OCI-LY7 (cell line): ENCODE measurements at regions not wholly inside any gene's neighbourhood (a gene's known extent, or its start where the extent isn't known, plus 50 kb on each side); places are given as distances from the start of the nearest gene placed in this dataset.

ENCODE experiments used
- BruUV-seq: library from RNA; stranded (reverse); fragments of 400-500 nt; replicated peaks from 2 replicates; lab custom pipeline; 2021; lab: Mats Ljungman, UMichigan
- CTCF ChIA-PET: fragments of 300-600 bp; sonication (Branson Sonifier 250); formaldehyde crosslinking; loops from one replicate; lab custom pipeline; 2022; ENCODE audit warnings: antibody characterized with exemption; ENCODE audit not compliant: unreplicated experiment; lab: Charles Lee
- POLR2A ChIA-PET: fragments of 300-600 bp; sonication (Branson Sonifier 250); formaldehyde crosslinking; loops from one replicate; lab custom pipeline; 2022; ENCODE audit warnings: antibody characterized with exemption; lab: Charles Lee
- DNase-seq: peaks from one replicate; pipeline ENCODE4 v3.0.0-alpha.2; 2015; ENCODE audit warnings: low spot score
- H2AFZ ChIP-seq: fragments of 200-600 bp; sonication (generic), shearing (Covaris generic); 2 replicates; pipeline ENCODE4 v1.6.1; 2014; ENCODE audit warnings: mild to moderate bottlenecking, antibody characterized with exemption, low read length, moderate library complexity
- H3K27ac ChIP-seq: fragments of 200-600 bp; sonication (generic); 2 replicates; pipeline ENCODE4 v1.5.1; 2014; ENCODE audit warnings: mixed run types, low read depth, mild to moderate bottlenecking, moderate library complexity, low read length, inconsistent platforms; ENCODE audit not compliant: poor library complexity, severe bottlenecking
- H3K36me3 ChIP-seq: fragments of 200-600 bp; sonication (generic); 2 replicates; pipeline ENCODE4 v1.6.1; 2014; ENCODE audit warnings: mild to moderate bottlenecking, antibody characterized with exemption, low read length, moderate library complexity, mixed read lengths; ENCODE audit not compliant: insufficient read depth
- H3K4me1 ChIP-seq: fragments of 200-600 bp; sonication (generic); 2 replicates; pipeline ENCODE4 v1.5.1; 2014; ENCODE audit warnings: mild to moderate bottlenecking, low read length; ENCODE audit not compliant: insufficient read depth, poor library complexity, severe bottlenecking
- H3K4me2 ChIP-seq: fragments of 200-600 bp; sonication (generic); 2 replicates; pipeline ENCODE4 v1.6.1; 2014; ENCODE audit warnings: mild to moderate bottlenecking, low read length
- H3K4me3 ChIP-seq: fragments of 200-600 bp; sonication (generic); 2 replicates; pipeline ENCODE4 v1.5.1; 2014; ENCODE audit warnings: mild to moderate bottlenecking, low read depth, low read length; ENCODE audit not compliant: poor library complexity, severe bottlenecking
- H3K79me2 ChIP-seq: fragments of 200-600 bp; sonication (generic); 2 replicates; pipeline ENCODE4 v1.6.1; 2016; ENCODE audit warnings: low read depth, mild to moderate bottlenecking, low read length, moderate library complexity, mixed read lengths; ENCODE audit not compliant: insufficient read depth
- H3K9me2 ChIP-seq: fragments of 200-600 bp; sonication (generic); 2 replicates; pipeline ENCODE4 v1.6.1; 2016; ENCODE audit warnings: mild to moderate bottlenecking, low read length, mixed read lengths; ENCODE audit not compliant: insufficient read depth
- H3K9me3 ChIP-seq: fragments of 200-600 bp; sonication (generic); 2 replicates; pipeline ENCODE4 v1.6.1; 2014; ENCODE audit warnings: mild to moderate bottlenecking, mixed run types, low read length, mixed read lengths
- H4K20me1 ChIP-seq: fragments of 200-600 bp; sonication (generic); 2 replicates; pipeline ENCODE4 v1.6.1; 2014; ENCODE audit warnings: mild to moderate bottlenecking, antibody characterized with exemption, low read length, moderate library complexity, mixed read lengths; ENCODE audit not compliant: insufficient read depth
- EZH2phosphoT487 ChIP-seq: fragments of 200-600 bp; sonication (generic); IDR thresholded peaks from 2 replicates; pipeline ENCODE4 v1.6.1; 2018; ENCODE audit warnings: low read depth, borderline replicate concordance, mild to moderate bottlenecking, mixed run types, antibody characterized with exemption, low read length, moderate library complexity, mixed read lengths
- intact Hi-C: fragments of 100-400 bp; cut with micrococcal nuclease; formaldehyde crosslinking; loops from one replicate; pipeline ENCODE4 v1.10.0; 2022; ENCODE audit not compliant: unreplicated experiment
- TF ChIP-seq, protein P1 (sequence below): fragments of 200-600 bp; sonication (generic); conservative IDR thresholded peaks from 2 replicates; pipeline ENCODE4 v1.5.1; 2014; ENCODE audit warnings: mild to moderate bottlenecking, antibody characterized with exemption, low read length, moderate library complexity, mixed read lengths

DNA sequence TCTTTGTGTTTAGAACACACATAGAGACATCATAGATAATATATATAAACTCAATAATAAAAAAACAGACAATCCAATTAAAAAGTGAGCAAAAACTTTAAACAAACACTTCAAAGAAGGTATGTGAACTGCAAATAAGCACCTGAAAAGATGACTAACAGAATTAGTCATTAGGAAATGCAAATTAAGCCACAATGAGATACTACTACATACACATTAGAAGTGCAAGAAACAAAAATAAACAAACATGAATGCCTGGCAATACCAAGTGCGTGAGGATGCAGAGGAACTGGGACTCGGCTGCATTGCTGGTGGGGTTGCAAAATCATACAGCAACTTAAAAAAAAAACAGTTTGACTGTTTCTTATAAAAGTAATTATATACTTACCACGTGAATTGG is 799.0 kb downstream of the KCNJ2 start:
- Histone ChIP-seq H3K27ac (no peak overlapping the region), H3K36me3 (no peaks in the 10 kb centered on the region), H3K79me2 (no peaks in the 10 kb centered on the region), H3K9me2 (no peaks in the 10 kb centered on the region), H2AFZ (no peak overlapping the region), H3K9me3 (peaks cover 17% of the 10 kb centered on the region; the same call in 1 of the 2 replicates), H3K4me1 (no peaks in the 10 kb centered on the region), H3K4me2 (no peak overlapping the region), H4K20me1 (no peaks in the 10 kb centered on the region), H3K4me3 (no peak overlapping the region)
- no peak for TF ChIP-seq EZH2phosphoT487
- TF ChIP-seq, protein P1, sequence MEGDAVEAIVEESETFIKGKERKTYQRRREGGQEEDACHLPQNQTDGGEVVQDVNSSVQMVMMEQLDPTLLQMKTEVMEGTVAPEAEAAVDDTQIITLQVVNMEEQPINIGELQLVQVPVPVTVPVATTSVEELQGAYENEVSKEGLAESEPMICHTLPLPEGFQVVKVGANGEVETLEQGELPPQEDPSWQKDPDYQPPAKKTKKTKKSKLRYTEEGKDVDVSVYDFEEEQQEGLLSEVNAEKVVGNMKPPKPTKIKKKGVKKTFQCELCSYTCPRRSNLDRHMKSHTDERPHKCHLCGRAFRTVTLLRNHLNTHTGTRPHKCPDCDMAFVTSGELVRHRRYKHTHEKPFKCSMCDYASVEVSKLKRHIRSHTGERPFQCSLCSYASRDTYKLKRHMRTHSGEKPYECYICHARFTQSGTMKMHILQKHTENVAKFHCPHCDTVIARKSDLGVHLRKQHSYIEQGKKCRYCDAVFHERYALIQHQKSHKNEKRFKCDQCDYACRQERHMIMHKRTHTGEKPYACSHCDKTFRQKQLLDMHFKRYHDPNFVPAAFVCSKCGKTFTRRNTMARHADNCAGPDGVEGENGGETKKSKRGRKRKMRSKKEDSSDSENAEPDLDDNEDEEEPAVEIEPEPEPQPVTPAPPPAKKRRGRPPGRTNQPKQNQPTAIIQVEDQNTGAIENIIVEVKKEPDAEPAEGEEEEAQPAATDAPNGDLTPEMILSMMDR = no peak
- ChIA-PET POLR2A (no interaction called here), CTCF (no interaction called here)
- intact Hi-C loops = no loop called here
- no TSS peak for BruUV-seq
- DNase-seq = no peak

DNA sequence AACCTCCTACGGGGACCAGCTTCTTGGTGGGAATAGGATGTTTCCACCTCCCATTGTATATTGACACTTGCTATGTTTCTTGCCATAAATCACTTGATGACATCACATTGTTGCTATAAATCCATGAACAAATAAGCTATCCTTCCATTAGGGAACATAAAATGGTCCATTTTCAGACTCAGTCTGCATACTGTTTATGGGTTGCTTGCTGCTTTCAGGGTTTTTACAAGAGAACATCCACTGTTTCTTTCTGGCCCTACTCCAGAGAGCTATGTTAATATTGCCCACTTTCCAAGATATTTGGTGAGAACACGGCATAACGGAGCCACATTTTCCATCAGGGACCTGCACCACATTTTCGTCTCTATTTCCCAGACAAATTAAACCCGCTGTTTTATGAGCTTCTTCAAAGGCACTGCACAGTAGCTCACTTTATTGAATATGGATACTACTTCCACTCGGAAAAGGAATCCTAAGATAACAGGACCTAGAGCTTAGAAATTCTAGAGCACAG is 800.2 kb downstream of the KCNJ2 start:
- no peak overlapping the region for H2AFZ ChIP-seq
- POLR2A ChIA-PET = interaction anchor here (0.5 to 0.7 kb wide), 3 partner anchors 27 to 210 kb away, joined by 3 to 4 read pairs (median 3); no protein-coding TSS in a partner anchor
- no peaks in the 10 kb centered on the region for H3K4me1 ChIP-seq
- H3K4me3 ChIP-seq = no peak overlapping the region
- no peaks in the 10 kb centered on the region for H3K36me3 ChIP-seq
- no peak for TF ChIP-seq EZH2phosphoT487
- TF ChIP-seq, protein P1 = no peak
- H3K9me2 ChIP-seq = no peaks in the 10 kb centered on the region
- H3K9me3 ChIP-seq = peaks cover 17% of the 10 kb centered on the region; the same call in 1 of the 2 replicates
- no TSS peak for BruUV-seq
- H3K4me2 ChIP-seq = no peak overlapping the region
- H3K27ac ChIP-seq = no peak overlapping the region
- H4K20me1 ChIP-seq = no peaks in the 10 kb centered on the region
- CTCF ChIA-PET = no interaction called here
- intact Hi-C loops = no loop called here
- no peak for DNase-seq
- H3K79me2 ChIP-seq = no peaks in the 10 kb centered on the region

DNA sequence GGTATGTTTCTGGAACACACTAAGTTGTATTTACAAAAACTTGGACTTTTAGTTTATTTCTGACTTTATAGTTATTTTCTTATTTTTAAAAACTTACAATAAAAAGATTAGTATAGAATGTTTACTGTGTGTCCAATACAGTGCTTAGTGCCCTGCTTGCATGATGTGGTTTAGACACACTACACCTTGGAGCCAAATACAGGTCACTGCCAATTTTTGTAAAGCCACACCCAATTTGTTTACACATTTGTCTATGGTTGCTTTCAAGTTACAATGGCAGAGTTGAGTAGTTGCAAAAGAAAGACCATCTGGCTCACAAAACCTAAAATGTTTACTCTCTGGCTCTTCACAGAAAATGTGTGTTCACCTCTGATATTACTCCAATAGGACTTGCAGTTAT is 807.1 kb downstream of the KCNJ2 start:
- Histone ChIP-seq H3K4me2 (no peak overlapping the region), H3K9me3 (no peaks in the 10 kb centered on the region), H3K9me2 (no peaks in the 10 kb centered on the region), H2AFZ (no peak overlapping the region), H4K20me1 (no peaks in the 10 kb centered on the region), H3K4me3 (no peak overlapping the region), H3K36me3 (no peaks in the 10 kb centered on the region), H3K4me1 (no peaks in the 10 kb centered on the region), H3K27ac (no peak overlapping the region), H3K79me2 (no peaks in the 10 kb centered on the region)
- CTCF ChIA-PET = no interaction called here
- POLR2A ChIA-PET = no interaction called here
- BruUV-seq = no TSS peak
- TF ChIP-seq, protein P1 = no peak
- no peak for DNase-seq
- intact Hi-C loops = no loop called here
